Sciatic nerve (tissue), 2 donors: ENCODE measurements at regions not wholly inside any gene's neighbourhood (a gene's known extent, or its start where the extent isn't known, plus 50 kb on each side); places are given as distances from the start of the nearest gene placed in this dataset.
"Not testable (repeated sequence)": the region's sequence is repeated elsewhere in the genome, so short reads cannot be mapped to it uniquely, and the experiment has no call there.

Experiments
- ATAC-seq: fragments of 200-7000 bp; cut with Tn5 transposase; one replicate; pipeline ENCODE4 v1.9.1; 2020; ENCODE audit warnings: mild to moderate bottlenecking, moderate library complexity
- DNase-seq: peaks from one replicate; pipeline ENCODE4 v3.0.0-alpha.2; 2020; ENCODE audit warnings: low spot score
- intact Hi-C: fragments of 100-400 bp; cut with DNase I; formaldehyde crosslinking; loops from one replicate; pipeline ENCODE4 v1.14.2; 2022
- donor health status: DM: no; HTN: no; CAD: no.
- donor health status: DM: no; HTN: no; CAD: no.

- ATAC-seq = no peak
- intact Hi-C loops = no loop called here
Observed at GRCh38 chr2:75894170-75894569, 183.5 kb upstream of the GCFC2 start.

GRCh38 chr2:75892490-75892889, 181.8 kb upstream of the GCFC2 start:
- ATAC-seq (no peak), DNase-seq (no peak)
- intact Hi-C loops = no loop called here

More at GRCh38 chr2:75894170-75894569, 183.5 kb upstream of the GCFC2 start:
- no peak for DNase-seq

GRCh38 chr2:75882530-75882929, 171.8 kb upstream of the GCFC2 start:
- intact Hi-C loops = no loop called here
- no peak for DNase-seq
- ATAC-seq = no peak

GRCh38 chr2:75875606-75876005, 164.9 kb upstream of the GCFC2 start:
- DNase-seq, intact Hi-C loops, ATAC-seq: not testable (repeated sequence)

- intact Hi-C loops, ATAC-seq, DNase-seq: not testable (repeated sequence)
Observed at GRCh38 chr2:75871762-75872614, 161.3 kb upstream of the GCFC2 start.

- intact Hi-C loops = no loop called here
- DNase-seq (no peak), ATAC-seq (no peak)
Observed at GRCh38 chr2:75870651-75871137, 160.0 kb upstream of the GCFC2 start.

GRCh38 chr2:75870133-75870532, 159.4 kb upstream of the GCFC2 start:
- ATAC-seq (no peak), DNase-seq (no peak)
- intact Hi-C loops = no loop called here

- DNase-seq = no peak
- no peak for ATAC-seq
- intact Hi-C loops = no loop called here
Observed at GRCh38 chr2:75865702-75866101, 155.0 kb upstream of the GCFC2 start.

GRCh38 chr2:75865083-75865482, 154.4 kb upstream of the GCFC2 start:
- DNase-seq (no peak), ATAC-seq (no peak)
- intact Hi-C loops = no loop called here

- intact Hi-C loops = no loop called here
- DNase-seq = no peak
- no peak for ATAC-seq
Observed at GRCh38 chr2:75862547-75862946, 151.8 kb upstream of the GCFC2 start.

GRCh38 chr2:75853436-75853835, 142.7 kb upstream of the GCFC2 start:
- no peak for DNase-seq
- intact Hi-C loops = no loop called here
- no peak for ATAC-seq

GRCh38 chr2:75852639-75853038, 141.9 kb upstream of the GCFC2 start:
- intact Hi-C loops = no loop called here
- no peak for ATAC-seq
- no peak for DNase-seq

- ATAC-seq = no peak
- DNase-seq = no peak
- intact Hi-C loops = no loop called here
Observed at GRCh38 chr2:75846683-75847190, 136.0 kb upstream of the GCFC2 start.

GRCh38 chr2:75844651-75845050, 133.9 kb upstream of the GCFC2 start:
- ATAC-seq = no peak
- intact Hi-C loops = no loop called here
- DNase-seq = no peak

- DNase-seq, ATAC-seq, intact Hi-C loops: not testable (repeated sequence)
Observed at GRCh38 chr2:75834588-75834987, 123.9 kb upstream of the GCFC2 start.

GRCh38 chr2:75833386-75833785, 122.7 kb upstream of the GCFC2 start:
- no peak for ATAC-seq
- intact Hi-C loops = no loop called here
- DNase-seq = no peak

- intact Hi-C loops = no loop called here
Observed at GRCh38 chr2:75828826-75829225, 118.1 kb upstream of the GCFC2 start.

GRCh38 chr2:75823515-75823914, 112.8 kb upstream of the GCFC2 start:
- DNase-seq, ATAC-seq, intact Hi-C loops: not testable (repeated sequence)

More at GRCh38 chr2:75828826-75829225, 118.1 kb upstream of the GCFC2 start:
- DNase-seq (no peak), ATAC-seq (no peak)

- intact Hi-C loops = no loop called here
- ATAC-seq (no peak), DNase-seq (no peak)
Observed at GRCh38 chr2:75822336-75822735, 111.6 kb upstream of the GCFC2 start.

- intact Hi-C loops = no loop called here
- ATAC-seq (no peak), DNase-seq (no peak)
Observed at GRCh38 chr2:75820693-75821092, 110.0 kb upstream of the GCFC2 start.
